ENCODE measurements at regions not wholly inside any gene's neighbourhood (a gene's known extent, or its start where the extent isn't known, plus 50 kb on each side); places are given as distances from the start of the nearest gene placed in this dataset.

GRCh38 chr6:21883595-21884328, 290.2 kb downstream of the SOX4 start:
- ChIA-PET CTCF (no interaction called here), POLR2A (ENCODE audit: unreplicated experiment) (no interaction called here)
- no peak overlapping the region; the same call in 1 of the 2 replicates for H2BK20ac ChIP-seq (ENCODE audit: low read depth, low read length)

More at GRCh38 chr6:21883595-21884328, 290.2 kb downstream of the SOX4 start:
- Histone ChIP-seq H2BK120ac (ENCODE audit: low read depth, low read length) (no peak overlapping the region), H4K20me1 (ENCODE audit: insufficient read depth, low read length) (no peaks in the 10 kb centered on the region), H3K27ac (ENCODE audit: insufficient read depth, low read length) (no peak overlapping the region), H3K9me3 (ENCODE audit: control insufficient read depth, insufficient read depth, low read length) (no peaks in the 10 kb centered on the region), H3K4me2 (ENCODE audit: low read depth, low read length) (no peak overlapping the region), H4K5ac (ENCODE audit: low read depth, low read length) (no peak overlapping the region), H3K4me1 (ENCODE audit: control insufficient read depth, insufficient read depth, low read length) (peaks cover 12% of the 10 kb centered on the region), H3K23ac (ENCODE audit: low read depth, low read length) (no peak overlapping the region), H3K56ac (ENCODE audit: extremely low read depth, insufficient read depth, low read length) (no peak overlapping the region), H3K18ac (ENCODE audit: low read depth, low read length) (no peak overlapping the region), H3K79me1 (ENCODE audit: low read depth in 1 of 2, low read length in 2 of 2) (peaks cover 0 to 13% of the 10 kb centered on the region in 2 experiments; a peak in 2 of 4 replicates), H2BK15ac (ENCODE audit: low read depth, low read length) (no peak overlapping the region), H3K4me3 (ENCODE audit: insufficient read depth, low read depth, low read length) (no peak overlapping the region), H2AK5ac (ENCODE audit: low read depth, low read length) (peak overlapping the region; percentile 71), H2BK5ac (ENCODE audit: low read depth, low read length, poor library complexity, severe bottlenecking) (no peak overlapping the region), H4K91ac (ENCODE audit: insufficient read depth, low read depth, low read length) (no peak overlapping the region), H2AFZ (replicated peaks; ENCODE audit: low read length, poor library complexity) (no peak overlapping the region), H2AK9ac (replicated peaks; ENCODE audit: low read depth, low read length, poor library complexity) (no peak overlapping the region), H3K9ac (ENCODE audit: low read depth, low read length) (no peak overlapping the region), H4K8ac (ENCODE audit: low read depth in 2 of 2, low read length in 2 of 2) (no peak overlapping the region), H3K36me3 (ENCODE audit: control insufficient read depth, insufficient read depth, low read length) (no peaks in the 10 kb centered on the region), H3K14ac (replicated peaks; ENCODE audit: low read depth, low read length) (peak overlapping the region; percentile 17; the same call in 1 of the 2 replicates), H3K9me1 (ENCODE audit: insufficient read depth, low read length) (peaks cover 16% of the 10 kb centered on the region), H3K27me3 (ENCODE audit: control insufficient read depth, insufficient read depth, low read length) (no peaks in the 10 kb centered on the region), H3K4ac (ENCODE audit: low read depth, low read length) (0 out of 2 replicates have a peak overlapping the region, but pooled peaks have one; percentile 43)
- in situ Hi-C loops (cut with MboI; ENCODE audit: low sequenced_read_pairs), result no loop called here
- intact Hi-C loops (cut with micrococcal nuclease), result no loop called here
- DNase-seq (no peak), ATAC-seq (ENCODE audit: low read depth) (no peak)
- TF ChIP-seq ELK1 (IDR thresholded peaks at IDR 0.05; ENCODE audit: borderline replicate concordance, low read depth, low read length) (no peak), POLR2A (IDR thresholded peaks at IDR 0.05; ENCODE audit: low read depth, low read length) (no peak), FOS (IDR thresholded peaks at IDR 0.05; ENCODE audit: low read depth, low read length) (no peak), RFX5 (IDR thresholded peaks at IDR 0.05; ENCODE audit: low read depth, low read length) (no peak), BHLHE40 (IDR thresholded peaks at IDR 0.05; ENCODE audit: low read depth, low read length) (no peak), CEBPB (IDR thresholded peaks at IDR 0.05; ENCODE audit: low read depth, low read length) (no peak), CHD1 (IDR thresholded peaks at IDR 0.05; ENCODE audit: low read depth, low read length) (no peak), RAD21 (IDR thresholded peaks at IDR 0.05; ENCODE audit: low read length) (no peak)
- no CpG with 5 or more reads among the region's 5 CpGs for WGBS, 2 experiments (ENCODE audit: extremely low coverage in 2 of 2, insufficient read length in 1 of 2)
- dilution Hi-C loops (cut with HindIII; ENCODE audit: low sequenced_read_pairs, unreplicated experiment), result no loop called here
- no TSS peak for BruUV-seq (replicated peaks)
